ENCODE measurements at regions not wholly inside any gene's neighbourhood (a gene's known extent, or its start where the extent isn't known, plus 50 kb on each side); places are given as distances from the start of the nearest gene placed in this dataset.

GRCh38 chrX:45447331-45447730, 246.7 kb upstream of the DIPK2B start:
- no peak for TF ChIP-seq CTCF (optimal IDR thresholded peaks at IDR 0.05 in 1 of 3, IDR thresholded peaks at IDR 0.05 in 1 of 3, conservative IDR thresholded peaks at IDR 0.05 in 1 of 3; ENCODE audit: extremely low read depth in 1 of 3, insufficient read depth in 2 of 3, low read length in 3 of 3)
- TF ChIP-seq EZH2 (IDR thresholded peaks at IDR 0.05; ENCODE audit: low read length) = no peak
